Cardiac fibroblast (primary cell): ENCODE measurements at regions not wholly inside any gene's neighbourhood (a gene's known extent, or its start where the extent isn't known, plus 50 kb on each side); places are given as distances from the start of the nearest gene placed in this dataset.

Source experiments
- DNase-seq, 2 donors: peaks; one replicate each; pipeline versions ENCODE4 v3.0.0 to v3.0.0-alpha.2; 2010; ENCODE audit warnings: low read depth in 2 of 2
- H3K4me3 ChIP-seq, 2 donors: replicated peaks in 1 of 2; 1 replicate in 1 of 2; 2 replicates in 1 of 2; pipeline ENCODE4 v1.5.1; 2011; ENCODE audit warnings: low read depth in 2 of 2, low read length in 2 of 2, mild to moderate bottlenecking in 2 of 2, moderate library complexity in 1 of 2
- CTCF ChIP-seq: IDR thresholded peaks from one replicate; pipeline ENCODE4 v1.5.1; 2011; ENCODE audit warnings: low read depth, mild to moderate bottlenecking, low read length, inconsistent platforms

- no peak overlapping the region for H3K4me3 ChIP-seq
- no peak for DNase-seq
- no peak for TF ChIP-seq CTCF
Measured at GRCh38 chr11:92682952-92683351, 286.5 kb upstream of the MTNR1B start.

- H3K4me3 ChIP-seq = no peak overlapping the region
- no peak for DNase-seq
- TF ChIP-seq CTCF = no peak
Measured at GRCh38 chr11:92685049-92685448, 284.4 kb upstream of the MTNR1B start.

- no peak overlapping the region for H3K4me3 ChIP-seq
- TF ChIP-seq CTCF = no peak
- no peak for DNase-seq
Measured at GRCh38 chr11:92687724-92688123, 281.7 kb upstream of the MTNR1B start.

- DNase-seq = no peak
- H3K4me3 ChIP-seq = no peak overlapping the region
- TF ChIP-seq CTCF = no peak
Measured at GRCh38 chr11:92688416-92688815, 281.0 kb upstream of the MTNR1B start.

GRCh38 chr11:92692826-92693546 lies 276.5 kb upstream of the MTNR1B start:
- no peak overlapping the region for H3K4me3 ChIP-seq
- TF ChIP-seq CTCF = no peak
- DNase-seq = no peak

- no peak for DNase-seq
- H3K4me3 ChIP-seq = no peak overlapping the region
- TF ChIP-seq CTCF = no peak
Measured at GRCh38 chr11:92696076-92696475, 273.4 kb upstream of the MTNR1B start.
